D721Med (cell line): ENCODE measurements at regions not wholly inside any gene's neighbourhood (a gene's known extent, or its start where the extent isn't known, plus 50 kb on each side); places are given as distances from the start of the nearest gene placed in this dataset.

Experiments
- DNase-seq: peaks from one replicate; pipeline ENCODE4 v3.0.0; 2011; ENCODE audit warnings: low spot score; ENCODE audit not compliant: insufficient read length
- FAIRE-seq: peaks from 2 replicates; lab custom pipeline; 2011; peaks lifted over from hg19 to GRCh38; lab: Jason Lieb, UNC
- CTCF ChIP-seq: IDR thresholded peaks from 2 replicates; pipeline ENCODE4 v1.5.1; 2012; ENCODE audit warnings: mild to moderate bottlenecking, control low read depth; ENCODE audit not compliant: insufficient read depth; ENCODE audit errors: missing control alignments

GRCh38 chr1:110746644-110747259, 72.0 kb upstream of the KCNA3 start:
- no peak for TF ChIP-seq CTCF
- FAIRE-seq (no peak), DNase-seq (no peak)

DNA sequence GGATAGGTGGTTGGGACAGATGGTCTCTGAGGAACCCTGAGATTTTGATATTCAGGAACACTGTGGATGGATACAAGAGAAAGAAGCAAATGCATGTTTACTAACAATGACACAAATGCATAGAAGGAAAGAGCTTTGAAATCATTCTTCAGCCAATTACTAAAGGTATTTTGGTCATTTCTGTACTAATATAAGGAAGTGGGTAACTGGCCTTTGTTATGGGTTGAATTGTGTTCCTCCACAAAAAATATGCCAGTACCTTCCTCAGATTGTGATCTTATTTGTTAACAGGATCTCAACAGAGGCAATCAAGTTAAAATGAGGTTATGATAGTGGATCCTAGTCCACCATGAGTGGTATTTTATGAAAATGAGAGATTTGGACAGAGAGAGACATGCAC, 68.7 kb upstream of the KCNA3 start:
- DNase-seq (no peak), FAIRE-seq (no peak)
- no peak for TF ChIP-seq CTCF

GRCh38 chr1:110736900-110737605, 62.3 kb upstream of the KCNA3 start:
- no peak for FAIRE-seq
- no peak for DNase-seq
- no peak for TF ChIP-seq CTCF

DNA sequence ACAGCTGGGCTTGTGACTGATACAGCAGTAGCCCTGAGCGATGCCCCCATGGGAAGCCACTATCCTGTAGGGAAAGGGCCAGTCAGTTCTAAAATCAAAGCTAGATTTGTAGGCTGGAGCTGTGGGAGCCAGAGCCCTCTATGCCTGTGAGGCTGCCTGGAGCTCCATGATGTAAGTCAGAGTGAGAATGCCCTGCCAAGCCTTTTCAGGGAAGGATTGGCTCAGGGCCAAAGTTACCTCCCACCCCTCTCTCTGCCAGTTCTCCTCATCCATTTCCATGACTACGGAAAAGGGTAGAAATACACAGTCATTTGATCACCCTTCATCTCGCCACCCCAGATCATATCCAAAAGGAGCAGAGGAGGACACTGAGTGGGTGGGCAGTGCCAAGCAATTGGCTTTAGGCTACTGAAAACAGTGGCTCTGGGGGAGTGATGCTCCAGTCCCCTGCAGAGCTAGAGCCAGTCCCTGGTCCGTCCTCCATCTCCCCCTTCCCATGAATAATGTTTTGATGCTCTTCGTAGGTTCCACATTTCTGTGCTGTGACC, 59.5 kb upstream of the KCNA3 start:
- DNase-seq (no peak), FAIRE-seq (no peak)
- TF ChIP-seq CTCF = no peak

GRCh38 chr1:110731529-110731928, 56.8 kb upstream of the KCNA3 start:
- no peak for TF ChIP-seq CTCF
- FAIRE-seq (no peak), DNase-seq (no peak)

DNA sequence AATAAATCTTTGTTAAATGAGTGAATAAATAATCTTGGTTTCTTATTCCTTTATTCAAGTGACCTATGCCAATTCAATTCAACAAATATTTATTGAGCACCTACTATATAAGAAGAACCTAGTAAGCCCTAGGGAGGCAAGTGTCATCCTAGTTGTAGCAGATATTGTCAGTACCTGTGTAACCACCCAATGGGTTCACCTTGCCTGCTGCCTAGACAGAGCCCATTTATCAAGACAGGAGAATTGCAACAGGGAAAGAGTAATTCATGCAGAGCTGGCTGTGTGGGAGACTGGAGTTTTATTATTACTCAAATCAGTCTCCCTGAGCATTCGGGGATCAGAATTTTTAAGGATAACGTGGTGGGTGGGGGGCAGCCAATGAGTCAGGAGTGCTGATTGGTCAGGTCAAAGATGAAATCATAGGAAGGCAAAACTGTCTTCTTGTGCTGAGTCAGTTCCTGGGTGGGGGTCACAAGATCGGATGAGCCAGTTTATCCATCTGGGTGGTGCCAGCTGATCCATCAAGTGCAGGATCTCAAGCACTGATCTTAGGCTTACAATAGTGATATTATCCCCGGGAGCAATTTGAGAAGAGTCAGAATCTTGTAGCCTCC, 53.8 kb upstream of the KCNA3 start:
- FAIRE-seq (no peak), DNase-seq (no peak)
- TF ChIP-seq CTCF = no peak

GRCh38 chr1:110727246-110727645, 52.5 kb upstream of the KCNA3 start:
- FAIRE-seq = no peak
- no peak for TF ChIP-seq CTCF
- DNase-seq = no peak
